Esophagus muscularis mucosa (tissue), 4 donors: ENCODE measurements at regions not wholly inside any gene's neighbourhood (a gene's known extent, or its start where the extent isn't known, plus 50 kb on each side); places are given as distances from the start of the nearest gene placed in this dataset.

ENCODE experiments used
- CTCF ChIP-seq, 3 experiments: fragments of 200-600 bp in 2 of 3; fragments of 450-650 bp in 1 of 3; sonication (generic) in 2 of 3; IDR thresholded peaks; one replicate each; pipeline ENCODE4 v1.5.1; 2017 to 2019; ENCODE audit warnings: antibody characterized with exemption in 3 of 3, mild to moderate bottlenecking in 2 of 3, moderate library complexity in 1 of 3
- EP300 ChIP-seq: sonication (generic); formaldehyde crosslinking; IDR thresholded peaks from one replicate; pipeline ENCODE4 v1.6.1; 2017; ENCODE audit warnings: antibody characterized with exemption
- POLR2A ChIP-seq: fragments of 450-650 bp; IDR thresholded peaks from one replicate; pipeline ENCODE4 v1.6.1; 2017; ENCODE audit warnings: antibody characterized with exemption, moderate library complexity, mild to moderate bottlenecking, low read depth
- POLR2AphosphoS5 ChIP-seq, 2 donors: sonication (generic); formaldehyde crosslinking; IDR thresholded peaks; one replicate each; pipeline ENCODE4 v1.6.1; 2017; ENCODE audit warnings: antibody characterized with exemption in 2 of 2

- no peak for TF ChIP-seq CTCF (IDR thresholded peaks at IDR 0.05)
- TF ChIP-seq POLR2A: no peak
- TF ChIP-seq POLR2AphosphoS5 (IDR thresholded peaks at IDR 0.05): no peak
- no peak for TF ChIP-seq EP300
Observed at GRCh38 chr10:125494651-125495239, 188.2 kb downstream of the TEX36 start.
